ENCODE measurements at regions not wholly inside any gene's neighbourhood (a gene's known extent, or its start where the extent isn't known, plus 50 kb on each side); places are given as distances from the start of the nearest gene placed in this dataset.

DNA sequence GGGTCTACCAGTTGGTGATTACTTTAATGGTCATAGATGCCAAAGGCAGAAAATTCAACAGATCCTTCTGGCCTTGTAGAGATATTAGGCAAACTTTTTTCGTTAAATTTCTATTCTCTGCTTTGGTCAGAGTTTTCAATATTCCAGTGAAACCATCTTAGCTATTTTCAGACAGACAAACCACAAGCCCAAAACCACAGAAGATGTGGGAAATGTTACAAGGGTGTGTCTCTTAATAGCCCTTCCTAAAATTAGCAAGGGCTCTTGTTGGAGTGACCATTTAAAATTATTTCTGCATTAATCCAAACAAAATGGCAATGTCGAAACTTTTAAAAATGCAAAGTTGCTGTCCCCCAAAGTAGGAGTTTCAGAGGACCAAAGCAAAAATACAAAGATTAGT lies 102.8 kb downstream of the ARRDC4 start:
- WGBS, 2 donors, result 59 to 75% methylated on average over 2 of the region's 2 CpGs
- Histone ChIP-seq H3K27ac (no peak overlapping the region), H3K4me1 (peaks cover 0 to 27% (median 19%) of the 10 kb centered on the region in 4 donors), H3K4me3 (no peak overlapping the region), H3K9me3 (no peaks in the 10 kb centered on the region), H3K36me3 (no peaks in the 10 kb centered on the region), H3K27me3 (no peaks in the 10 kb centered on the region)
- TF ChIP-seq, protein P1, sequence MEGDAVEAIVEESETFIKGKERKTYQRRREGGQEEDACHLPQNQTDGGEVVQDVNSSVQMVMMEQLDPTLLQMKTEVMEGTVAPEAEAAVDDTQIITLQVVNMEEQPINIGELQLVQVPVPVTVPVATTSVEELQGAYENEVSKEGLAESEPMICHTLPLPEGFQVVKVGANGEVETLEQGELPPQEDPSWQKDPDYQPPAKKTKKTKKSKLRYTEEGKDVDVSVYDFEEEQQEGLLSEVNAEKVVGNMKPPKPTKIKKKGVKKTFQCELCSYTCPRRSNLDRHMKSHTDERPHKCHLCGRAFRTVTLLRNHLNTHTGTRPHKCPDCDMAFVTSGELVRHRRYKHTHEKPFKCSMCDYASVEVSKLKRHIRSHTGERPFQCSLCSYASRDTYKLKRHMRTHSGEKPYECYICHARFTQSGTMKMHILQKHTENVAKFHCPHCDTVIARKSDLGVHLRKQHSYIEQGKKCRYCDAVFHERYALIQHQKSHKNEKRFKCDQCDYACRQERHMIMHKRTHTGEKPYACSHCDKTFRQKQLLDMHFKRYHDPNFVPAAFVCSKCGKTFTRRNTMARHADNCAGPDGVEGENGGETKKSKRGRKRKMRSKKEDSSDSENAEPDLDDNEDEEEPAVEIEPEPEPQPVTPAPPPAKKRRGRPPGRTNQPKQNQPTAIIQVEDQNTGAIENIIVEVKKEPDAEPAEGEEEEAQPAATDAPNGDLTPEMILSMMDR (IDR thresholded peaks at IDR 0.05), result no peak
- TF ChIP-seq POLR2AphosphoS5 (IDR thresholded peaks at IDR 0.05) (no peak), EP300 (IDR thresholded peaks at IDR 0.05) (no peak), POLR2A (IDR thresholded peaks at IDR 0.05) (no peak)
- intact Hi-C loops (cut with DNase I), result no loop called here
- DNase-seq, result no peak

- Histone ChIP-seq H3K27me3 (no peaks in the 10 kb centered on the region), H3K4me1 (peaks cover 0 to 29% (median 21%) of the 10 kb centered on the region in 4 donors), H3K27ac (no peak overlapping the region), H3K36me3 (no peaks in the 10 kb centered on the region), H3K4me3 (no peak overlapping the region), H3K9me3 (no peaks in the 10 kb centered on the region)
- TF ChIP-seq, protein P1 (IDR thresholded peaks at IDR 0.05), result no peak
- TF ChIP-seq POLR2A (IDR thresholded peaks at IDR 0.05) (no peak), POLR2AphosphoS5 (IDR thresholded peaks at IDR 0.05) (no peak), EP300 (IDR thresholded peaks at IDR 0.05) (no peak)
- no peak for DNase-seq
- intact Hi-C loops (cut with DNase I), result no loop called here
Measured at GRCh38 chr15:98063871-98064270, 103.4 kb downstream of the ARRDC4 start.

GRCh38 chr15:98067339-98067738 lies 106.8 kb downstream of the ARRDC4 start:
- WGBS, 2 donors, result 6 to 23% methylated on average over 3 of the region's 3 CpGs
- peaks cover 0 to 29% (median 21%) of the 10 kb centered on the region in 4 donors for H3K4me1 ChIP-seq

GRCh38 chr15:98069256-98069655 lies 108.8 kb downstream of the ARRDC4 start:
- H3K36me3 ChIP-seq, result no peaks in the 10 kb centered on the region
- no peak for TF ChIP-seq POLR2A (IDR thresholded peaks at IDR 0.05)
- TF ChIP-seq POLR2AphosphoS5 (IDR thresholded peaks at IDR 0.05), result no peak
- H3K4me1 ChIP-seq, result peaks cover 0 to 29% (median 21%) of the 10 kb centered on the region in 4 donors
- no peak for DNase-seq
- 77 to 84% methylated on average over 4 of the region's 4 CpGs for WGBS, 2 donors
- no peaks in the 10 kb centered on the region for H3K9me3 ChIP-seq
- no peak overlapping the region for H3K27ac ChIP-seq
- intact Hi-C loops (cut with DNase I), result no loop called here
- no peaks in the 10 kb centered on the region for H3K27me3 ChIP-seq
- no peak overlapping the region for H3K4me3 ChIP-seq

More at GRCh38 chr15:98067339-98067738, 106.8 kb downstream of the ARRDC4 start:
- Histone ChIP-seq H3K9me3 (no peaks in the 10 kb centered on the region), H3K27me3 (no peaks in the 10 kb centered on the region), H3K4me3 (no peak overlapping the region), H3K36me3 (no peaks in the 10 kb centered on the region), H3K27ac (peak overlapping the region in 3 of 4 donors; percentile 52 to 68 (median 61))
- no peak for TF ChIP-seq POLR2A (IDR thresholded peaks at IDR 0.05)
- no peak for TF ChIP-seq POLR2AphosphoS5 (IDR thresholded peaks at IDR 0.05)
- TF ChIP-seq, protein P1 (IDR thresholded peaks at IDR 0.05), result no peak
- no peak for TF ChIP-seq EP300 (IDR thresholded peaks at IDR 0.05)
- intact Hi-C loops (cut with DNase I), result no loop called here
- no peak for DNase-seq

DNA sequence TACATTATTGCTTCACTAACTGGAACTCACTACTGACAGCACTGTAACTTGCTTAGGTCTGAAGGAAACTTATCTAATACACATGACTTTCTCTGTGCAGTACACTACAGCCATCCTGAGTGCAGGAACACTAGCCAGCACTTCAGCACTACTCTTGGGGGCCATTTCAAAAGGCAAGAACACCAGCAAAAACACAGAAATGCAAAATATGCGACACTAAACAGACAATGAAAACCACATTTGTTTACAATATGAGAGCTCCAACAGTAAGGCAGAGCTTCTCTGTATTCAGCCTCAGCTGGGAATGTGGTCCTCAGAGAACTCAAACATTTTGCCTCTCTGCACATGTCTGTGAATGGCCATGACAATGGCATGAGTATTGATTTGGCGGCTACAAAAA lies 109.6 kb downstream of the ARRDC4 start:
- intact Hi-C loops (cut with DNase I), result loop anchor here (10.0 kb wide), 1 partner anchor 275 kb away; no protein-coding TSS in a partner anchor
- peaks cover 0 to 30% (median 22%) of the 10 kb centered on the region in 4 donors for H3K4me1 ChIP-seq
- no peaks in the 10 kb centered on the region for H3K9me3 ChIP-seq
- H3K27me3 ChIP-seq, result no peaks in the 10 kb centered on the region
- no peaks in the 10 kb centered on the region for H3K36me3 ChIP-seq
- no peak for DNase-seq
- H3K27ac ChIP-seq, result no peak overlapping the region
- H3K4me3 ChIP-seq, result no peak overlapping the region
- 92 to 93% methylated on average over 2 of the region's 2 CpGs for WGBS, 2 donors
- no peak for TF ChIP-seq POLR2A (IDR thresholded peaks at IDR 0.05)
- TF ChIP-seq POLR2AphosphoS5 (IDR thresholded peaks at IDR 0.05), result no peak
- TF ChIP-seq, protein P1 (IDR thresholded peaks at IDR 0.05), result no peak
- TF ChIP-seq EP300 (IDR thresholded peaks at IDR 0.05), result no peak

All from sigmoid colon (tissue), 6 donors.